Panc1 (cell line): ENCODE measurements at regions not wholly inside any gene's neighbourhood (a gene's known extent, or its start where the extent isn't known, plus 50 kb on each side); places are given as distances from the start of the nearest gene placed in this dataset.

Experiments
- ATAC-seq: fragments of 200-7000 bp; cut with Tn5 transposase; 2 replicates; pipeline ENCODE4 v1.9.1; 2020; ENCODE audit warnings: mild to moderate bottlenecking, moderate library complexity
- BruUV-seq: library from RNA; stranded (reverse); fragments of 400-500 nt; replicated peaks from 2 replicates; lab custom pipeline; 2021; lab: Mats Ljungman, UMichigan
- CTCF ChIA-PET: fragments of 300-600 bp; sonication (Branson Sonifier 250); formaldehyde crosslinking; loops from one replicate; lab custom pipeline; 2022; ENCODE audit warnings: antibody characterized with exemption; lab: Charles Lee
- POLR2A ChIA-PET: fragments of 300-600 bp; sonication (Branson Sonifier 250); formaldehyde crosslinking; loops from one replicate; lab custom pipeline; 2022; ENCODE audit warnings: antibody characterized with exemption; lab: Charles Lee
- DNase-seq: peaks from one replicate; pipeline ENCODE4 v3.0.0-alpha.2; 2010; ENCODE audit warnings: low read depth, low spot score
- H3K27ac ChIP-seq: 2 replicates; pipeline ENCODE4 v1.5.1; 2011; ENCODE audit warnings: mild to moderate bottlenecking, low read length, inconsistent platforms
- H3K27me3 ChIP-seq: fragments of 200-500 bp; sonication (Bioruptor generic); 2 replicates; pipeline ENCODE4 v1.6.0; 2014; ENCODE audit warnings: low read length, inconsistent platforms; ENCODE audit not compliant: control insufficient read depth, insufficient read depth
- H3K36me3 ChIP-seq: fragments of 200-500 bp; sonication (Bioruptor generic); 2 replicates; pipeline ENCODE4 v1.5.1; 2014; ENCODE audit warnings: inconsistent platforms, mild to moderate bottlenecking, low read length, moderate library complexity; ENCODE audit not compliant: control insufficient read depth, insufficient read depth
- H3K4me1 ChIP-seq: 2 replicates; pipeline ENCODE4 v1.5.1; 2011; ENCODE audit warnings: inconsistent platforms, mild to moderate bottlenecking, low read length, moderate library complexity; ENCODE audit not compliant: control insufficient read depth, insufficient read depth
- H3K4me3 ChIP-seq, 2 experiments: 2 replicates each; pipeline ENCODE4 v1.5.1; 2011 to 2012; ENCODE audit warnings: low read depth in 2 of 2, low read length in 2 of 2, mild to moderate bottlenecking in 2 of 2, inconsistent platforms in 1 of 2, moderate library complexity in 1 of 2
- H3K9me3 ChIP-seq: fragments of 200-500 bp; sonication (Bioruptor generic); 2 replicates; pipeline ENCODE4 v1.5.1; 2014; ENCODE audit warnings: low read depth, mild to moderate bottlenecking, inconsistent platforms, low read length, moderate library complexity; ENCODE audit not compliant: control insufficient read depth, insufficient read depth
- CTCF ChIP-seq: fragments of 450-650 bp; IDR thresholded peaks from 2 replicates; pipeline ENCODE4 v1.5.1; 2017; ENCODE audit warnings: mild to moderate bottlenecking
- POLR2AphosphoS5 ChIP-seq: IDR thresholded peaks from 2 replicates; pipeline ENCODE4 v1.6.1; 2012; ENCODE audit warnings: mild to moderate bottlenecking, low read depth, low read length, moderate library complexity
- REST ChIP-seq, 2 experiments: IDR thresholded peaks; 2 replicates each; pipeline ENCODE4 v1.6.1; 2011 to 2012; ENCODE audit warnings: low read depth in 2 of 2, control low read depth in 1 of 2, low read length in 1 of 2, mild to moderate bottlenecking in 1 of 2, moderate library complexity in 1 of 2; ENCODE audit not compliant: insufficient read depth in 1 of 2
- SIN3A ChIP-seq: IDR thresholded peaks from 2 replicates; pipeline ENCODE4 v1.6.1; 2012; ENCODE audit warnings: low read depth, mild to moderate bottlenecking, low read length, moderate library complexity, borderline replicate concordance; ENCODE audit not compliant: insufficient read depth
- TCF7L2 ChIP-seq: IDR thresholded peaks from 2 replicates; pipeline ENCODE4 v1.6.1; 2011; ENCODE audit warnings: mild to moderate bottlenecking, low read depth, low read length, inconsistent platforms
- in situ Hi-C: cut with HindIII; loops from 2 replicates; pipeline ENCODE4 v1.10.0; 2016; ENCODE audit warnings: low sequenced_read_pairs, low pct_unique_long_range_greater_than_20kb
- intact Hi-C: fragments of 100-400 bp; cut with micrococcal nuclease; formaldehyde crosslinking; loops from one replicate; pipeline ENCODE4 v1.10.0; 2022; ENCODE audit not compliant: unreplicated experiment

GRCh38 chr21:25396135-25396711 is 211.1 kb downstream of the MRPL39 start:
- Histone ChIP-seq H3K27ac (no peak overlapping the region), H3K4me3 (no peak overlapping the region), H3K36me3 (no peaks in the 10 kb centered on the region), H3K4me1 (no peaks in the 10 kb centered on the region), H3K9me3 (no peaks in the 10 kb centered on the region), H3K27me3 (no peaks in the 10 kb centered on the region)
- TF ChIP-seq SIN3A: no peak
- no peak for TF ChIP-seq REST (IDR thresholded peaks at IDR 0.05; ENCODE audit: insufficient read depth in 1 of 2, low read depth in 2 of 2, low read length in 1 of 2)
- ChIA-PET POLR2A (no interaction called here), CTCF (no interaction called here)
- in situ Hi-C loops: no loop called here
- ATAC-seq: no peak
- intact Hi-C loops: no loop called here
- DNase-seq: no peak
- BruUV-seq: no TSS peak

GRCh38 chr21:25391777-25392176 is 215.5 kb downstream of the MRPL39 start:
- intact Hi-C loops (no loop called here), in situ Hi-C loops (no loop called here)
- DNase-seq (no peak), ATAC-seq (no peak)
- POLR2A ChIA-PET: no interaction called here
- BruUV-seq: no TSS peak
- Histone ChIP-seq H3K9me3 (no peaks in the 10 kb centered on the region), H3K36me3 (no peaks in the 10 kb centered on the region), H3K27ac (no peak overlapping the region), H3K4me3 (no peak overlapping the region), H3K27me3 (no peaks in the 10 kb centered on the region), H3K4me1 (no peaks in the 10 kb centered on the region)
- no peak for TF ChIP-seq CTCF
- no peak for TF ChIP-seq REST (IDR thresholded peaks at IDR 0.05; ENCODE audit: insufficient read depth in 1 of 2, low read depth in 2 of 2, low read length in 1 of 2)
- TF ChIP-seq SIN3A: no peak
- TF ChIP-seq TCF7L2: no peak
- TF ChIP-seq POLR2AphosphoS5: no peak
- CTCF ChIA-PET: no interaction called here
